Upper lobe of left lung (tissue), 4 donors: ENCODE measurements at regions not wholly inside any gene's neighbourhood (a gene's known extent, or its start where the extent isn't known, plus 50 kb on each side); places are given as distances from the start of the nearest gene placed in this dataset.

Experiments used
- EP300 ChIP-seq, 4 donors: sonication (generic); formaldehyde crosslinking; IDR thresholded peaks; one replicate each; pipeline ENCODE4 v1.5.1; 2017; ENCODE audit warnings: antibody characterized with exemption in 4 of 4, control low read depth in 2 of 4
- POLR2A ChIP-seq, 4 donors: fragments of 450-650 bp; IDR thresholded peaks; one replicate each; pipeline ENCODE4 v1.5.1; 2016 to 2017; ENCODE audit warnings: antibody characterized with exemption in 4 of 4, mild to moderate bottlenecking in 2 of 4
- POLR2AphosphoS5 ChIP-seq, 2 donors: sonication (generic); formaldehyde crosslinking; IDR thresholded peaks; one replicate each; pipeline ENCODE4 v1.5.1; 2017; ENCODE audit warnings: antibody characterized with exemption in 2 of 2
- TF ChIP-seq, protein P1 (sequence below), 6 experiments: fragments of 450-650 bp in 4 of 6; fragments of 200-600 bp in 2 of 6; sonication (generic) in 2 of 6; IDR thresholded peaks; one replicate each; pipeline ENCODE4 v1.5.1; 2016 to 2019; ENCODE audit warnings: antibody characterized with exemption in 6 of 6

- TF ChIP-seq, protein P1, sequence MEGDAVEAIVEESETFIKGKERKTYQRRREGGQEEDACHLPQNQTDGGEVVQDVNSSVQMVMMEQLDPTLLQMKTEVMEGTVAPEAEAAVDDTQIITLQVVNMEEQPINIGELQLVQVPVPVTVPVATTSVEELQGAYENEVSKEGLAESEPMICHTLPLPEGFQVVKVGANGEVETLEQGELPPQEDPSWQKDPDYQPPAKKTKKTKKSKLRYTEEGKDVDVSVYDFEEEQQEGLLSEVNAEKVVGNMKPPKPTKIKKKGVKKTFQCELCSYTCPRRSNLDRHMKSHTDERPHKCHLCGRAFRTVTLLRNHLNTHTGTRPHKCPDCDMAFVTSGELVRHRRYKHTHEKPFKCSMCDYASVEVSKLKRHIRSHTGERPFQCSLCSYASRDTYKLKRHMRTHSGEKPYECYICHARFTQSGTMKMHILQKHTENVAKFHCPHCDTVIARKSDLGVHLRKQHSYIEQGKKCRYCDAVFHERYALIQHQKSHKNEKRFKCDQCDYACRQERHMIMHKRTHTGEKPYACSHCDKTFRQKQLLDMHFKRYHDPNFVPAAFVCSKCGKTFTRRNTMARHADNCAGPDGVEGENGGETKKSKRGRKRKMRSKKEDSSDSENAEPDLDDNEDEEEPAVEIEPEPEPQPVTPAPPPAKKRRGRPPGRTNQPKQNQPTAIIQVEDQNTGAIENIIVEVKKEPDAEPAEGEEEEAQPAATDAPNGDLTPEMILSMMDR (IDR thresholded peaks at IDR 0.05), result no peak
- no peak for TF ChIP-seq POLR2A (IDR thresholded peaks at IDR 0.05)
- TF ChIP-seq EP300 (IDR thresholded peaks at IDR 0.05), result no peak
- no peak for TF ChIP-seq POLR2AphosphoS5 (IDR thresholded peaks at IDR 0.05)
These were observed 276.5 kb downstream of the OTUD1 start for GRCh38 chr10:23715363-23715762.
